Upper lobe of left lung (tissue), 4 donors: ENCODE measurements at regions not wholly inside any gene's neighbourhood (a gene's known extent, or its start where the extent isn't known, plus 50 kb on each side); places are given as distances from the start of the nearest gene placed in this dataset.

Source experiments
- EP300 ChIP-seq, 4 donors: sonication (generic); formaldehyde crosslinking; IDR thresholded peaks; one replicate each; pipeline ENCODE4 v1.5.1; 2017; ENCODE audit warnings: antibody characterized with exemption in 4 of 4, control low read depth in 2 of 4
- POLR2A ChIP-seq, 4 donors: fragments of 450-650 bp; IDR thresholded peaks; one replicate each; pipeline ENCODE4 v1.5.1; 2016 to 2017; ENCODE audit warnings: antibody characterized with exemption in 4 of 4, mild to moderate bottlenecking in 2 of 4
- POLR2AphosphoS5 ChIP-seq, 2 donors: sonication (generic); formaldehyde crosslinking; IDR thresholded peaks; one replicate each; pipeline ENCODE4 v1.5.1; 2017; ENCODE audit warnings: antibody characterized with exemption in 2 of 2
- TF ChIP-seq, protein P1 (sequence below), 6 experiments: fragments of 450-650 bp in 4 of 6; fragments of 200-600 bp in 2 of 6; sonication (generic) in 2 of 6; IDR thresholded peaks; one replicate each; pipeline ENCODE4 v1.5.1; 2016 to 2019; ENCODE audit warnings: antibody characterized with exemption in 6 of 6

DNA sequence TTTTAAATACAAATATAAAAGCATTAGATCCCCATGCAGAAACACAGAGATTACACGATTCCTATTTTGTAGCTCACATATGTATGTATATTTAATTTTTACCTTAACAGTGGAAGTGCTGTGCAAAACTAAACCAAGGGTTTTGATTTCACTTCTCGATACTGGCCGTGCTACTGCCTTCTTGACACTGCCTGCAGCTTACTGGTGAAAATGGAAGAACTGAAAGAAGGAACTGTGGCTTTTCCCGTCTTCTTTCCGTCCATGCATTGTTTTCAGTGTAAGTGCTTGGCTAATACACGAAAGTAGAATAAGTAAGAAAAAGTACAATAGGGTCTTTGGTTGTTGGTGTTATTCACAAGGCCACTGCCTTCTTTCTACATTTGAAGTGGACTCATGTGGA lies 129.5 kb downstream of the NDUFA10 start:
- TF ChIP-seq, protein P1, sequence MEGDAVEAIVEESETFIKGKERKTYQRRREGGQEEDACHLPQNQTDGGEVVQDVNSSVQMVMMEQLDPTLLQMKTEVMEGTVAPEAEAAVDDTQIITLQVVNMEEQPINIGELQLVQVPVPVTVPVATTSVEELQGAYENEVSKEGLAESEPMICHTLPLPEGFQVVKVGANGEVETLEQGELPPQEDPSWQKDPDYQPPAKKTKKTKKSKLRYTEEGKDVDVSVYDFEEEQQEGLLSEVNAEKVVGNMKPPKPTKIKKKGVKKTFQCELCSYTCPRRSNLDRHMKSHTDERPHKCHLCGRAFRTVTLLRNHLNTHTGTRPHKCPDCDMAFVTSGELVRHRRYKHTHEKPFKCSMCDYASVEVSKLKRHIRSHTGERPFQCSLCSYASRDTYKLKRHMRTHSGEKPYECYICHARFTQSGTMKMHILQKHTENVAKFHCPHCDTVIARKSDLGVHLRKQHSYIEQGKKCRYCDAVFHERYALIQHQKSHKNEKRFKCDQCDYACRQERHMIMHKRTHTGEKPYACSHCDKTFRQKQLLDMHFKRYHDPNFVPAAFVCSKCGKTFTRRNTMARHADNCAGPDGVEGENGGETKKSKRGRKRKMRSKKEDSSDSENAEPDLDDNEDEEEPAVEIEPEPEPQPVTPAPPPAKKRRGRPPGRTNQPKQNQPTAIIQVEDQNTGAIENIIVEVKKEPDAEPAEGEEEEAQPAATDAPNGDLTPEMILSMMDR (IDR thresholded peaks at IDR 0.05) = no peak
- TF ChIP-seq POLR2AphosphoS5 (IDR thresholded peaks at IDR 0.05) (no peak), POLR2A (IDR thresholded peaks at IDR 0.05) (no peak), EP300 (IDR thresholded peaks at IDR 0.05) (no peak)
